SK-MEL-5 (cell line): ENCODE measurements at regions not wholly inside any gene's neighbourhood (a gene's known extent, or its start where the extent isn't known, plus 50 kb on each side); places are given as distances from the start of the nearest gene placed in this dataset.

Experiments used
- DNase-seq: peaks from one replicate; pipeline ENCODE4 v3.0.0-alpha.2; 2016; ENCODE audit warnings: low read depth, low spot score
- in situ Hi-C: cut with HindIII; loops from 2 replicates; pipeline ENCODE4 v1.10.0; 2016; ENCODE audit warnings: low sequenced_read_pairs, high pct_unique_total_duplicates, low pct_unique_long_range_greater_than_20kb

DNA sequence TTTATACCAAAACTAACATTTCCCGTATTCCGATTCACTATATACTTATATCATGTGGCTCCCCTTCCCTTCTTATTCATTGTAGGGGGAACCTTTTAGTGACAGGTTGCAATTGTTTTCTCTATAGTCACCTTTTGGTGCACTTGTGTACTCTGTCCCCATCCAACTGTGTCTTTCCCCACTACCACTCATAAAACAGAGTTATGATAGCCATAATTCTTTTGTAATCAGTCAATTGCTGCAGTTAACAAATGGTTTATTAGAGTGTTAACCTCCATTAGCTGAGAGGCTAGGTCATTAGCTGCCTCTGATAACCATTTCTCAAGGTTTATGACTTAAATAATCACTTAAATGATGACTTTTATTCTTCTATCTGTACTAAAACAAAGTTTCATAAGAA, 338.1 kb upstream of the SEL1L start:
- in situ Hi-C loops, result no loop called here

GRCh38 chr14:81884382-81884781, 350.7 kb upstream of the SEL1L start:
- in situ Hi-C loops, result no loop called here
- no peak for DNase-seq

More for the DNA sequence above, 338.1 kb upstream of the SEL1L start:
- DNase-seq, result no peak

- in situ Hi-C loops, result no loop called here
- DNase-seq, result no peak
These were observed 352.9 kb upstream of the SEL1L start for GRCh38 chr14:81886588-81886987.

DNA sequence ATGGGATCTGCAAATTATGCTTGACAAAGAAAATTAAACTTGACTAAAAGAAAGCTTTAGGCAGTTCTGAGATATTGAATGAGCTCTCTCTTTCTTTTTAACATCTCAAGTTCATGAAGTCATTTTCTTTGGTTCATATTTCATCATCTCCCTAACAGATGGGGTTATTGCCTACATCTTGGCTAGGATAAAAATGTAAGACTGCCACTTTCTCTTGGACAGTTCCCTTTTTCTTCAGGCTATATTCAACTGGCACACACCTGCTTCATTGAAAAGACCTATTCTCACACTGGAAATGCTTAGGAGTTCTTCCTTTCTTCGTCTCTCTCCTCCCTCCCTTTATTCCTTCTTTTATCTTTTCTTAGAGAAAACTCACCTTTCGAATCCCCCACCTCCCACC, 355.9 kb upstream of the SEL1L start:
- in situ Hi-C loops, result no loop called here

DNA sequence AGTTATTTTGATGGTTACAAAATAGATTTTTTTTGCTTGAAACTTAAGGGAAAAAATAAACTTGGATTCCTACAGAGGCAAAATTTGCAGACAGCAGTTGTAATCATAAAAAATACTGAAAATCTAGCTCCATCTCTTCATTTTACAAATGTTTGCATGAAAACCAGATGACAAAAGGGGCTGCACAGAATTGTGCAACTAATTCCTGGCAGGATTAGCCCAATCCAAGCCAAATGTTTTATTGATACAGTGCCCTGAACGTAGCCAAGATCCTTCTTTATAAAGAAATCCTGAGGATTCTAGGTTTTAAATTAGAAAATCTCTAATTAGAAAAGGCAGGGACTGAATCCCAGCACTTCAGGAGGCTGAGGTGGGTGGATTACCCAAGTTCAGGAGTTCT, 356.4 kb upstream of the SEL1L start:
- in situ Hi-C loops, result no loop called here
- no peak for DNase-seq

More for the DNA sequence above, 355.9 kb upstream of the SEL1L start:
- DNase-seq, result no peak

- DNase-seq, result no peak
- in situ Hi-C loops, result no loop called here
These were observed 369.8 kb upstream of the SEL1L start for GRCh38 chr14:81903477-81903876.

- DNase-seq, result peak; percentile 75
- in situ Hi-C loops, result no loop called here
These were observed 393.4 kb upstream of the SEL1L start for GRCh38 chr14:81927070-81927469.

DNA sequence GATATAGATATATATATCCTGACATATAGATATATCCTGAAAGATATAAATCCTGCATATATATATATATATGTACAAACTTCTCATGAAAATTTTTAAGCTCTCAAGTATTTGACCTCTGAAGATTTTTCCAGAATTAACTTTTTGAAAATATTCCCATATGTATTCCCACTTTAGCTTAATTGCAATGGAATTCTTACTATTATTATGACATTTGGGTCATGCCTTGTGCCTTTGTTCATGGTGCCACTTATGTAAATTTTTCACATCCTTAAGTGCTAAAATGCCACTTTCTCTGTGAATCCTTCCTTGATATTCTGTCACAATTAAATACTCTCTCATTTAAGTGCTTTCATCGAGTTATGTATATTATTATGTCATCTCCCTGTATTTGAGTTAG, 398.2 kb upstream of the SEL1L start:
- in situ Hi-C loops, result no loop called here
- DNase-seq, result no peak

GRCh38 chr14:81936348-81936747, 402.7 kb upstream of the SEL1L start:
- DNase-seq, result no peak
- in situ Hi-C loops, result no loop called here

- DNase-seq, result no peak
- in situ Hi-C loops, result no loop called here
These were observed 403.2 kb upstream of the SEL1L start for GRCh38 chr14:81936902-81937301.

- no peak for DNase-seq
These were observed 404.7 kb upstream of the SEL1L start for GRCh38 chr14:81938341-81938740.

DNA sequence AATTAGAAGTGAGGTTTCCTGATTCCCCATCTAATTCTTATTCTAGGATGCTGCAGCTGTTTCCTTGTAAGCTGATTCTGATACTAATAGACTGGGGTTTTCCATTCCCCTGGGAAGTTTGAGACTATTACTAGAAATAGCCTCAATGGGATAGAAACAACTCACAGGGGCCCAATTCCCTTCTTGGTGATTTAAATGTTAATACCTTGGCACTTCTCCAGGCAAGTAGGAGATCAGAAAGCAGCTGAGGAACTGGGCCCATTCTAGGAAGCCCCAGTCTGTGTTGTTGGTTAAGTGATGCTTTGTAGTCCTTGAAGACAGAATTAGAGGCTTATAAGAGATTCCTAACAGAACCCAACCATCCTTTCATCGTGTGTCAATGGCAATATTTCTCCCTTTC, 407.0 kb upstream of the SEL1L start:
- in situ Hi-C loops, result no loop called here
- no peak for DNase-seq

More at GRCh38 chr14:81938341-81938740, 404.7 kb upstream of the SEL1L start:
- in situ Hi-C loops, result no loop called here

DNA sequence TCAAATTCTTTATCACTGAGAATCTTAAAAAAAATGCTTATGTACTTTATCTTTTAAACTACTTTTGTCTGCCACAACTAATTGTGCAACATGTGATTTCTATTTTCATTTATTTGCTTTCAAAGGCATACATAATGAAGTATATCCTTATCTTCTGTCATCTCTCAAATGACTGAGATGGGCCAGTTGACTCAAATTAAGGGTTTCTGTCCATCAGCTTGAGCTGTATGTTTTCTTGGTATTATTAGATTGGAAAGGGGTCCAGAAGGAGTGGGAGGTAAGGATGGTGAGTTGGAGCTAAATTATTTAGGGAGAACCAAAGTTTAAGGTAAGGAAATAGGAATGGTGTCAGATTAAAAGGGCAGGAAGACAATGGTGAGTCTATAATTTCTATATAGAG, 408.4 kb upstream of the SEL1L start:
- in situ Hi-C loops, result no loop called here
- DNase-seq, result no peak

DNA sequence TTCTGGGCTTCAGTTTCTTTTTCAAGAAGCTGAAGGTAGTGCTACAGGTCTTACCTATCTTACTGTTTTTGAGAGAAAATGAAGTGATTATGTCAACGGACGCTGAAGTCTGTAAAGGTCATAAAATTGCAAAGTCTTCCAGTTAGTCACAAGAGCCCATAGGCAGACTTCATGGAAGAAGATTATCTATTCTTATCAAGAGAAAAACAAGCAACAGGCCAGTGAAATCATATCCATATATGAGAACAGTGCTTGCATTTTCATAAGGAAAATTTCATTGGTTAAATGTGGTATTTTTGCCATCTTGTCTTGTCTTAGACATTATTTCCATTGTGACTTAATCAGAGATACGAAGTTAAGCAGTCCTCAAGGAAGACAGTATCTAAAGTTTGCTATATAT, 412.7 kb upstream of the SEL1L start:
- in situ Hi-C loops, result no loop called here
- peak; percentile 27 for DNase-seq

- peak; percentile 99 for DNase-seq
- in situ Hi-C loops, result no loop called here
These were observed 413.5 kb upstream of the SEL1L start for GRCh38 chr14:81946834-81947798.

DNA sequence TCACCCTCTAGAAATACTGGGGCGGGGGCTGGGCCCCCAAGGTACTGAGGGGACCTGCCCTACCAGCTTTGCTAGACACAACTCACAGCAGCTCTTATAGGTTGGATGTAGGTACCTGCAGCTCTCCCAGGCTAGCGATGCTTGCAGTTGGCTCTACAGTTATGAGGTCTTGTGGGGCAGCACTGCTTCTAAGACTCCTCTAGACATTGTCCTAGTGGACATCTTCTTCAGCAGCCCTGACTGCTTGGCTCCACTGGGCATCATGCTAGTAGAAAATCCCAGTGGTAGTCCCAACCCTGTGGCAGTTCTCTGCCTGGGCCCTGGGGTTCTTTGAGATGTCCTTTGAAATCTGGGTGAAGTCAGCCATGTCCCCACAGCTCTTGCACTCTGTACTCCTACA, 419.3 kb upstream of the SEL1L start:
- no peak for DNase-seq
- in situ Hi-C loops, result no loop called here

GRCh38 chr14:81953419-81953818, 419.8 kb upstream of the SEL1L start:
- DNase-seq, result no peak
- in situ Hi-C loops, result no loop called here

GRCh38 chr14:81955123-81955522, 421.5 kb upstream of the SEL1L start:
- no peak for DNase-seq
- in situ Hi-C loops, result no loop called here

DNA sequence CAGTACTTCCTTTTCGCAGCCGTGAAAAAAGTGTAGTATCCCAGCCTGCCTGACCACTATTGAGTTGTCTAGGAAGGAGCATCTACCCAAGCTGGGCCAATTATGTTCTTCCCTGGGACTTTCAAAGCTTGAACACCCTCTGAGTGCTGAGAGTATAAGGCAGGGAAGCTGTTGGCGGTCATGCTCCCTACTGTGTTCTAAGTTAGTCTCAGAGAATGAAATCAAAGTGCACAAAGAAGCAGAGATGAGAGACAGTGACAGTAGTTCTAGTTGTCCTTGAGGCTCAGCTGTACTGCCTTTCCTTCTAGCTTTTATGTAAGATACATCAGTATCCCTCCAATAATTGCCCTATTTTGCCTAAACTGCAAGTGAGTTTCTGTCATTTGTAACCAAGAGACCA, 427.1 kb upstream of the SEL1L start:
- in situ Hi-C loops, result no loop called here
- DNase-seq, result no peak
